SK-N-SH (cell line): ENCODE measurements at regions not wholly inside any gene's neighbourhood (a gene's known extent, or its start where the extent isn't known, plus 50 kb on each side); places are given as distances from the start of the nearest gene placed in this dataset.

ENCODE experiments used
- CTCF ChIA-PET: fragments of 300-600, 350-600 bp; formaldehyde crosslinking; extraction: SDS; loops from one replicate; lab custom pipeline; 2021; lab: Yijun Ruan, JAX
- POLR2A ChIA-PET: fragments of 350-600 bp; sonication (Branson Sonifier 250); formaldehyde crosslinking; extraction: SDS; loops from one replicate; lab custom pipeline; 2020; ENCODE audit warnings: antibody characterized with exemption, inconsistent platforms; lab: Yijun Ruan, JAX
- DNase-seq: peaks from one replicate; pipeline ENCODE4 v3.0.0; 2012
- H2AFZ ChIP-seq: fragments of 200-600 bp; sonication (generic); 2 replicates; pipeline ENCODE4 v1.8.1; 2016; ENCODE audit warnings: antibody characterized with exemption, mild to moderate bottlenecking, low read depth
- H3F3A ChIP-seq: fragments of 200-600 bp; sonication (generic); replicated peaks from 2 replicates; pipeline ENCODE3; 2016; ENCODE audit warnings: antibody characterized with exemption, mild to moderate bottlenecking; ENCODE audit not compliant: insufficient read depth
- H3K27ac ChIP-seq, 2 experiments: fragments of 200-500 bp in 1 of 2; fragments of 200-600 bp in 1 of 2; sonication (Bioruptor generic) in 1 of 2; sonication (generic), shearing (Covaris generic) in 1 of 2; 2 replicates each; pipeline versions ENCODE4 v1.5.1 to v1.6.1; 2014 to 2016; ENCODE audit warnings: low read depth in 2 of 2, inconsistent platforms in 1 of 2, low read length in 1 of 2, mild to moderate bottlenecking in 1 of 2, mixed read lengths in 1 of 2
- H3K27me3 ChIP-seq: fragments of 200-600 bp; sonication (generic), shearing (Covaris generic); 2 replicates; pipeline ENCODE4 v1.6.1; 2016; ENCODE audit warnings: mixed run types; ENCODE audit not compliant: insufficient read depth
- H3K36me3 ChIP-seq, 2 experiments: fragments of 200-500 bp in 1 of 2; fragments of 200-600 bp in 1 of 2; sonication (Bioruptor generic) in 1 of 2; sonication (generic) in 1 of 2; replicated peaks in 1 of 2; 2 replicates each; pipeline versions ENCODE3 to v1.5.1; 2014 to 2016; ENCODE audit warnings: low read length in 1 of 2, mild to moderate bottlenecking in 1 of 2; ENCODE audit not compliant: insufficient read depth in 2 of 2, control insufficient read depth in 1 of 2
- H3K4me1 ChIP-seq, 2 experiments: fragments of 200-500 bp in 1 of 2; fragments of 200-600 bp in 1 of 2; sonication (Bioruptor generic) in 1 of 2; sonication (generic), shearing (Covaris generic) in 1 of 2; 2 replicates each; pipeline versions ENCODE4 v1.5.1 to v1.6.1; 2014 to 2016; ENCODE audit warnings: low read depth in 1 of 2, low read length in 1 of 2, mixed run types in 1 of 2; ENCODE audit not compliant: insufficient read depth in 2 of 2, control insufficient read depth in 1 of 2
- H3K4me2 ChIP-seq: fragments of 200-600 bp; sonication (generic), shearing (Covaris generic); 2 replicates; pipeline ENCODE4 v1.6.1; 2017; ENCODE audit warnings: mixed run types
- H3K4me3 ChIP-seq, 2 experiments: fragments of 200-500 bp in 1 of 2; fragments of 200-600 bp in 1 of 2; sonication (Bioruptor generic) in 1 of 2; sonication (generic), shearing (Covaris generic) in 1 of 2; 2 replicates each; pipeline versions ENCODE4 v1.5.1 to v1.8.1; 2014 to 2016; ENCODE audit warnings: low read depth in 2 of 2, inconsistent platforms in 1 of 2, low read length in 1 of 2, mild to moderate bottlenecking in 1 of 2, mixed read lengths in 1 of 2, moderate library complexity in 1 of 2
- H3K79me2 ChIP-seq: fragments of 200-600 bp; sonication (generic); 2 replicates; pipeline ENCODE4 v1.8.1; 2017; ENCODE audit warnings: mild to moderate bottlenecking; ENCODE audit not compliant: insufficient read depth
- H3K9ac ChIP-seq: fragments of 200-600 bp; sonication (generic); 2 replicates; pipeline ENCODE4 v1.6.1; 2017; ENCODE audit warnings: mixed run types
- H3K9me2 ChIP-seq: fragments of 200-600 bp; sonication (generic); 2 replicates; pipeline ENCODE4 v1.6.1; 2017; ENCODE audit warnings: mixed run types
- H3K9me3 ChIP-seq: fragments of 200-600 bp; sonication (generic); 2 replicates; pipeline ENCODE4 v1.6.1; 2017; ENCODE audit warnings: mixed run types, mild to moderate bottlenecking, moderate library complexity
- H4K20me1 ChIP-seq: fragments of 200-600 bp; sonication (generic); 2 replicates; pipeline ENCODE4 v1.6.1; 2017; ENCODE audit warnings: mild to moderate bottlenecking, mixed run types; ENCODE audit not compliant: insufficient read depth
- CHD2 ChIP-seq: fragments of 150-350 bp; IDR thresholded peaks from 2 replicates; pipeline ENCODE4 v1.6.1; 2018; ENCODE audit warnings: low read length; ENCODE audit not compliant: partially characterized antibody
- ELF1 ChIP-seq: IDR thresholded peaks from 2 replicates; pipeline ENCODE4 v1.4.0; 2012
- EP300 ChIP-seq, 2 experiments: IDR thresholded peaks; 2 replicates each; pipeline versions ENCODE4 v1.4.0 to v1.6.1; 2012; ENCODE audit warnings: borderline replicate concordance in 1 of 2, low read depth in 1 of 2, low read length in 1 of 2
- EZH2phosphoT487 ChIP-seq: fragments of 200-600 bp; sonication (generic); IDR thresholded peaks from 2 replicates; pipeline ENCODE4 v1.6.1; 2017; ENCODE audit warnings: low read depth, mixed run types, mild to moderate bottlenecking, antibody characterized with exemption, moderate library complexity, borderline replicate concordance
- FOSL2 ChIP-seq: IDR thresholded peaks from 2 replicates; pipeline ENCODE4 v1.4.0; 2012; ENCODE audit warnings: low read depth, mild to moderate bottlenecking, moderate library complexity, borderline replicate concordance
- FOXM1 ChIP-seq: IDR thresholded peaks from 2 replicates; pipeline ENCODE4 v1.4.0; 2012; ENCODE audit warnings: low read depth, mild to moderate bottlenecking
- GABPA ChIP-seq: IDR thresholded peaks from 2 replicates; pipeline ENCODE4 v1.4.0; 2012; ENCODE audit warnings: low read depth, mild to moderate bottlenecking
- GATA2 ChIP-seq: sonication (generic); formaldehyde crosslinking; IDR thresholded peaks from 2 replicates; pipeline ENCODE4 v1.5.0; 2020; ENCODE audit warnings: mild to moderate bottlenecking, missing genetic modification reagents
- JUND ChIP-seq: IDR thresholded peaks from 2 replicates; pipeline ENCODE4 v1.4.0; 2012
- MEF2A ChIP-seq: IDR thresholded peaks from 2 replicates; pipeline ENCODE4 v1.4.0; 2012; ENCODE audit warnings: low read depth, borderline replicate concordance
- MXI1 ChIP-seq: IDR thresholded peaks from 2 replicates; pipeline ENCODE4 v1.6.1; 2012; ENCODE audit warnings: mild to moderate bottlenecking, low read depth, low read length, improper control_type of control experiment
- NFIC ChIP-seq: IDR thresholded peaks from 2 replicates; pipeline ENCODE4 v1.4.0; 2012; ENCODE audit warnings: borderline replicate concordance
- POLR2AphosphoS5 ChIP-seq: IDR thresholded peaks from 2 replicates; pipeline ENCODE4 v1.6.1; 2012; ENCODE audit warnings: low read depth, low read length
- RCOR1 ChIP-seq: fragments of 150-350 bp; IDR thresholded peaks from 2 replicates; pipeline ENCODE4 v1.6.1; 2017; ENCODE audit warnings: antibody characterized with exemption, low read length
- RXRA ChIP-seq: IDR thresholded peaks from 2 replicates; pipeline ENCODE4 v1.4.0; 2012; ENCODE audit warnings: low read depth, mild to moderate bottlenecking, borderline replicate concordance
- SIN3A ChIP-seq: IDR thresholded peaks from 2 replicates; pipeline ENCODE4 v1.6.1; 2012; ENCODE audit warnings: low read depth, mild to moderate bottlenecking, low read length, moderate library complexity, borderline replicate concordance
- SMC3 ChIP-seq: IDR thresholded peaks from 2 replicates; pipeline ENCODE4 v1.6.1; 2012; ENCODE audit warnings: low read depth, low read length, improper control_type of control experiment
- TAF1 ChIP-seq: IDR thresholded peaks from 2 replicates; pipeline ENCODE4 v1.6.1; 2012; ENCODE audit warnings: low read depth, mild to moderate bottlenecking, low read length, moderate library complexity, borderline replicate concordance
- TEAD4 ChIP-seq: IDR thresholded peaks from 2 replicates; pipeline ENCODE4 v1.4.0; 2012; ENCODE audit warnings: mild to moderate bottlenecking, borderline replicate concordance; ENCODE audit not compliant: insufficient read depth
- YY1 ChIP-seq: IDR thresholded peaks from 2 replicates; pipeline ENCODE4 v1.4.0; 2012; ENCODE audit warnings: low read depth, mild to moderate bottlenecking
- WGBS: methylation state at CpG from one replicate; pipeline ENCODE4 v1.1.6; 2017; ENCODE audit warnings: low lambda C conversion rate; 5-methylcytosine and 5-hydroxymethylcytosine counted together

DNA sequence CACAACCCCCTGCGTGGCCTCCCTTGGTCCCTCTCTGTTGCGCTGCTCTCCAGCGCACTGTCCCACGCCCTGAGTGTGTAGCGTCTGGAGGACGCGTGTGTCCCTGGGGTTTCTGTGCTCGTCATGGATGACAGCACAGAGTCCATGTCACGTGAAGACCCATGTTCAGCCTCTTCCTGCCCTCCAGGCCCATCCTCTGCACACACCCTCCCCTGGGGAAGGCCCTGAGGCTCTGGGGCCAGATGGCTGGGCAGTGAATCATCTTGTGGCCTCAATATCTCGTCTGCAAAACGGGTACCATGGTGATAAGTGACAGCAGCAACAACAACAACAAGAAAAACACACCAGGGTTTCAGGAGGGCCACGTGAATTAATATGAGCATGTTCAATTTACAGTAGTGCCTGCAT, 71.5 kb upstream of the ARHGEF7 start (continued):
- TF ChIP-seq SIN3A (no peak), SMC3 (no peak), GABPA (no peak), TEAD4 (no peak), MXI1 (no peak), ELF1 (no peak), EP300 (IDR thresholded peaks at IDR 0.05; ENCODE audit: borderline replicate concordance in 1 of 2, low read depth in 1 of 2, low read length in 1 of 2) (no peak), POLR2AphosphoS5 (no peak), NFIC (no peak), EZH2phosphoT487 (no peak)

DNA sequence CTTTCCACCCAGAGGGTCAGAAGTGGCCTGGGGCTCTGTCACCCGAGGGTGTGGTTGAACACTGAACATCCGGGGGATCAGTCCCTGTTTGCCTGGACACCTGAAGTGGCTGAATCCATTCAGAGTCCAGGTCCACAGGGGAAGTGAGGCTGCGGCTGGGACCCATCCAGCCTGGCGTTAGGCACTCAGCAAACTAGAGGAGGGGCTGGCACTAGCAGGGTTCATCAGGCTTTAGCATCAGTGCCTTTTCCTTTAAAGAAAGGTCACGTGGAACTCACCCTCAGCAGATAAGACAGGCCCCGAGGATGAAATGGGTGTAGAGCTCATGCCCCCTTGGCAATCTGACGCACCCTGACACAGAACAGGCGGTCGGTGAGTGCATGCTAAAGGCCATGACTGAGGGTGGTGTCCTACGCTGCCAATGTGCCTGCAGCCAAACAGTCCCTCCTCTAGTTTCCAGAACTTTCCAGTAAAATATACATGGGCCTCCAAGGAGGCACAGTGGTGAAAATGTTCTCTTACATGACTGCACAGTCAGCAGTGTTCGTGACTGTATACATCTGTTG, 72.4 kb upstream of the ARHGEF7 start:
- Histone ChIP-seq H3K27ac (no peak overlapping the region), H3K9ac (no peak overlapping the region), H3K27me3 (peaks cover 16% of the 10 kb centered on the region), H2AFZ (no peak overlapping the region), H3K9me3 (no peaks in the 10 kb centered on the region), H3K4me1 (no peaks in the 10 kb centered on the region), H3K36me3 (no peaks in the 10 kb centered on the region), H3K79me2 (no peaks in the 10 kb centered on the region), H3K9me2 (no peaks in the 10 kb centered on the region), H3K4me3 (no peak overlapping the region), H3K4me2 (no peak overlapping the region), H4K20me1 (no peaks in the 10 kb centered on the region), H3F3A (no peaks in the 10 kb centered on the region)
- POLR2A ChIA-PET, result no interaction called here
- no peak for TF ChIP-seq RCOR1
- TF ChIP-seq FOSL2, result no peak
- TF ChIP-seq RXRA, result no peak
- WGBS, result 38% methylated on average over 9 of the region's 11 CpGs
- CTCF ChIA-PET, result no interaction called here
- DNase-seq, result no peak

DNA sequence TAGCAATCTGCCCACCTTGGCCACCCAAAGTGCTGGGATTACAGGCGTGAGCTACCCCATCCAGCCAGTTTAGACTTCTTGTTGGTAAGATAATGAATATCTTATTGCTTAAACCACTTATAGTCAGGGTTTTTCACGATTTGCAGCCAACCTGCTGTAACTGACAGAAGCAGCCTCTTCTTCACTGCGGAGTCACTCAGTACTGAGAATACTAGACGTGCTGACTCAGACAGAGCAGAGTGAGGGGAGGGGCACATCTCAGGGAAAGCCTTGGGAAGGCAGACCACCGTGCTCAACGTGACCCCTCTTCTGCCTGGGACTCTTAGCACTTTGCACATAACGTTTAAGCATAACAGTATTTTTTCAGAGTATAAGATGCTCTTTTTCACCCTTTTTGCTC, 74.3 kb upstream of the ARHGEF7 start:
- H3K4me2 ChIP-seq, result no peak overlapping the region
- H3K27ac ChIP-seq, result no peak overlapping the region
- H3K9me2 ChIP-seq, result no peaks in the 10 kb centered on the region
- WGBS, result 19% methylated on average over 7 of the region's 7 CpGs
- H3K9me3 ChIP-seq, result no peaks in the 10 kb centered on the region
- H3K9ac ChIP-seq, result no peak overlapping the region
- peaks cover 29% of the 10 kb centered on the region for H3K27me3 ChIP-seq
- H3K79me2 ChIP-seq, result no peaks in the 10 kb centered on the region
- DNase-seq, result no peak
- POLR2A ChIA-PET, result no interaction called here
- H3K4me1 ChIP-seq, result no peaks in the 10 kb centered on the region; a peak in 1 of 4 replicates
- no peak overlapping the region for H2AFZ ChIP-seq
- no peaks in the 10 kb centered on the region for H4K20me1 ChIP-seq
- H3K4me3 ChIP-seq, result no peak overlapping the region
- CTCF ChIA-PET, result no interaction called here
- TF ChIP-seq MEF2A, result no peak
- no peak for TF ChIP-seq POLR2AphosphoS5
- no peak for TF ChIP-seq GATA2 (CRISPR knock-in tag)
- TF ChIP-seq TAF1, result no peak
- TF ChIP-seq YY1, result no peak
- TF ChIP-seq EZH2phosphoT487, result no peak
- TF ChIP-seq CHD2, result no peak
- TF ChIP-seq JUND, result no peak
- no peak for TF ChIP-seq FOXM1
- TF ChIP-seq SIN3A, result no peak
- no peaks in the 10 kb centered on the region for H3F3A ChIP-seq
- no peaks in the 10 kb centered on the region for H3K36me3 ChIP-seq
